ENCODE measurements at regions not wholly inside any gene's neighbourhood (a gene's known extent, or its start where the extent isn't known, plus 50 kb on each side); places are given as distances from the start of the nearest gene placed in this dataset.
A peak's percentile ranks its signal among the peaks of the same experiment; 100 is the strongest.

DNA sequence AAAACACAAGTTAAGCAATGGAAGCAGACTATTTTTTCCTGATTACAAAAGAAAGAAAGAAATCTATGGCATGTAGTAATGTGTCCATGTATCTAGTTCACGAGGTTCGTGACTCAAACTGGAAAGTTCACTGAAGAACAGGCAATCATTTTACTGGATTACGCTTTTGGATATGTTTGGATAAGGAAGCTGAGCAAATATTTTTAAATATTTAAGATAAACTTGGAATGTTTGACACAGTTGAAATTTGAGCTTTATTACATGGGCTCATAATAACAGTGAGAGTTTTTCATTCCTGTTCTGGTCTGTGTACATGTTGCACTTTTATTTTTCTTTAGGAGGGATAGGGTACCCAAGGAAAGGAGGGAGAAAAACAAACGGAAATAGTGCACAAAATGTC is 244.2 kb upstream of the GK2 start:
- no peaks in the 10 kb centered on the region for H3K9me1 ChIP-seq (replicated peaks; ENCODE audit: control insufficient read depth, extremely low read depth, insufficient read depth, low read length)
- BruUV-seq (replicated peaks) = no TSS peak
- peak overlapping the region in 1 of 3 experiments; percentile 28 for H3K4me3 ChIP-seq (replicated peaks in 1 of 3; ENCODE audit: insufficient read depth in 1 of 3, low read depth in 1 of 3, low read length in 3 of 3)
- CTCF ChIA-PET = no interaction called here
- H3K79me2 ChIP-seq (ENCODE audit: control insufficient read depth, insufficient read depth, low read length) = no peaks in the 10 kb centered on the region
- H2AFZ ChIP-seq (ENCODE audit: low read depth, low read length) = peak overlapping the region; percentile 62
- TF ChIP-seq POLR2A (IDR thresholded peaks at IDR 0.05; ENCODE audit: low read depth, low read length) (no peak), JUN (IDR thresholded peaks at IDR 0.05; ENCODE audit: borderline replicate concordance, insufficient read depth, insufficient read length, low read depth) (peak; percentile 7), EZH2 (IDR thresholded peaks at IDR 0.05; ENCODE audit: borderline replicate concordance, low read depth, low read length, severe bottlenecking) (no peak), FOS (IDR thresholded peaks at IDR 0.05; ENCODE audit: borderline replicate concordance, insufficient read depth, low read length) (peak; percentile 31), MYC (IDR thresholded peaks at IDR 0.05; ENCODE audit: low read depth, low read length) (no peak), POLR2AphosphoS5 (IDR thresholded peaks at IDR 0.05; ENCODE audit: insufficient read depth, low read depth, low read length) (peak; percentile 24), GATA2 (IDR thresholded peaks at IDR 0.05; ENCODE audit: insufficient read depth, insufficient read length, low read depth, low read length) (no peak)
- TF ChIP-seq, protein P1, sequence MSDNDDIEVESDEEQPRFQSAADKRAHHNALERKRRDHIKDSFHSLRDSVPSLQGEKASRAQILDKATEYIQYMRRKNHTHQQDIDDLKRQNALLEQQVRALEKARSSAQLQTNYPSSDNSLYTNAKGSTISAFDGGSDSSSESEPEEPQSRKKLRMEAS (IDR thresholded peaks at IDR 0.05; ENCODE audit: insufficient read depth, insufficient read length) = no peak
- TF ChIP-seq, protein P2, sequence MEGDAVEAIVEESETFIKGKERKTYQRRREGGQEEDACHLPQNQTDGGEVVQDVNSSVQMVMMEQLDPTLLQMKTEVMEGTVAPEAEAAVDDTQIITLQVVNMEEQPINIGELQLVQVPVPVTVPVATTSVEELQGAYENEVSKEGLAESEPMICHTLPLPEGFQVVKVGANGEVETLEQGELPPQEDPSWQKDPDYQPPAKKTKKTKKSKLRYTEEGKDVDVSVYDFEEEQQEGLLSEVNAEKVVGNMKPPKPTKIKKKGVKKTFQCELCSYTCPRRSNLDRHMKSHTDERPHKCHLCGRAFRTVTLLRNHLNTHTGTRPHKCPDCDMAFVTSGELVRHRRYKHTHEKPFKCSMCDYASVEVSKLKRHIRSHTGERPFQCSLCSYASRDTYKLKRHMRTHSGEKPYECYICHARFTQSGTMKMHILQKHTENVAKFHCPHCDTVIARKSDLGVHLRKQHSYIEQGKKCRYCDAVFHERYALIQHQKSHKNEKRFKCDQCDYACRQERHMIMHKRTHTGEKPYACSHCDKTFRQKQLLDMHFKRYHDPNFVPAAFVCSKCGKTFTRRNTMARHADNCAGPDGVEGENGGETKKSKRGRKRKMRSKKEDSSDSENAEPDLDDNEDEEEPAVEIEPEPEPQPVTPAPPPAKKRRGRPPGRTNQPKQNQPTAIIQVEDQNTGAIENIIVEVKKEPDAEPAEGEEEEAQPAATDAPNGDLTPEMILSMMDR (IDR thresholded peaks at IDR 0.05; ENCODE audit: extremely low read depth in 1 of 2, insufficient read depth in 1 of 2, low read depth in 1 of 2, low read length in 2 of 2) = no peak
- peak overlapping the region; percentile 57 for H3K9ac ChIP-seq (replicated peaks; ENCODE audit: extremely low read depth, insufficient read depth, low read length)
- H3K4me2 ChIP-seq (ENCODE audit: insufficient read depth, low read length) = peak overlapping the region; percentile 64
- no peaks in the 10 kb centered on the region for H3K36me3 ChIP-seq (ENCODE audit: control insufficient read depth in 2 of 2, extremely low read depth in 1 of 2, insufficient read depth in 2 of 2, low read length in 2 of 2)
- dilution Hi-C loops (cut with MboI; ENCODE audit: extremely low pct_ligation_motif_present, low sequenced_read_pairs) (no loop called here), intact Hi-C loops (cut with micrococcal nuclease) (loop anchor here (1.0 to 5.0 kb wide), 4 partner anchors 550 to 1790 kb away; partner anchors contain the start of gene MRPL1)
- peak; percentile 89 for DNase-seq (ENCODE audit: low read depth, low spot score)
- POLR2A ChIA-PET = no interaction called here
- H3K27ac ChIP-seq (ENCODE audit: insufficient read depth, low read depth, low read length) = peak overlapping the region; percentile 87
- FAIRE-seq = peak; percentile 82
- H3K4me1 ChIP-seq (ENCODE audit: control insufficient read depth, extremely low read depth, insufficient read depth, low read length) = peaks cover 29% of the 10 kb centered on the region
- H3K27me3 ChIP-seq (ENCODE audit: control insufficient read depth in 2 of 2, insufficient read depth in 2 of 2, low read length in 2 of 2) = no peaks in the 10 kb centered on the region
- no peaks in the 10 kb centered on the region for H4K20me1 ChIP-seq (replicated peaks; ENCODE audit: control insufficient read depth, extremely low read depth, insufficient read depth, low read length)
- H3K9me3 ChIP-seq (replicated peaks; ENCODE audit: control insufficient read depth, insufficient read depth, low read length) = no peaks in the 10 kb centered on the region
